Central memory CD8-positive, alpha-beta T cell (primary cell): ENCODE measurements at regions not wholly inside any gene's neighbourhood (a gene's known extent, or its start where the extent isn't known, plus 50 kb on each side); places are given as distances from the start of the nearest gene placed in this dataset.
A peak's percentile ranks its signal among the peaks of the same experiment; 100 is the strongest.

Experiments
- ATAC-seq: fragments of 150-1000 bp; cut with Tn5 transposase; replicated peaks from 2 replicates; pipeline ENCODE4 v1.10.0; 2022; ENCODE audit warnings: mild to moderate bottlenecking, moderate FRiP score, moderate number of reproducible peaks; ENCODE audit not compliant: poor library complexity, severe bottlenecking; ENCODE audit errors: extremely low read depth
- DNase-seq, 2 donors: peaks; one replicate each; pipeline ENCODE4 v3.0.0; 2021; ENCODE audit warnings: low spot score in 2 of 2
- H3K27ac Mint-ChIP-seq: one replicate; pipeline ENCODE4 v1.8.0; 2022; ENCODE audit warnings: low read depth, mild to moderate bottlenecking, moderate library complexity, mixed read lengths
- H3K27me3 Mint-ChIP-seq: one replicate; pipeline ENCODE4 v1.8.0; 2022; ENCODE audit warnings: mixed read lengths
- H3K36me3 Mint-ChIP-seq: one replicate; pipeline ENCODE4 v1.8.0; 2022; ENCODE audit warnings: mild to moderate bottlenecking, moderate library complexity, mixed read lengths; ENCODE audit not compliant: insufficient read depth
- H3K4me1 Mint-ChIP-seq: one replicate; pipeline ENCODE4 v1.8.0; 2022; ENCODE audit warnings: mixed read lengths
- H3K4me3 Mint-ChIP-seq: one replicate; pipeline ENCODE4 v1.8.0; 2022; ENCODE audit warnings: mild to moderate bottlenecking, moderate library complexity, mixed read lengths
- H3K9me3 Mint-ChIP-seq: one replicate; pipeline ENCODE4 v1.8.0; 2022; ENCODE audit warnings: mixed read lengths

DNA sequence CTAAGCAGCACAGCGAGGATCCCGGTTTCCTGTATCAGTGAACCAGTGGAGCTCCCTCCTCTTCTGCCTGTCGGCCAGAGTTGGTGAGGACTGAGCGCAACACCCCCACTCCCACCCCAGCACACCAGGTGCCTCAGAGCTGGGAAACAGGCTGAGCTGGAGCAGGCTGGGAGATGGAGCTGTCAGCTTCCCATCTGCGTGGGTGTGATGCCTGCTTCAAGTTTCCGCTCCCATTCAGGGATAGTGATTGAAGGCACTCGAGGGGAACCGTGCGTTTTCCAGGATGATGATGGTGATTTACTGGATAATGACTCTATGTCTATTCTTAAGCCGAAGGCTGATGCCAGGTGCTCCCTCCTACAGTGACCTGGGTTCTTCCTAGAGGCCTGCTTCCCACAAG is 144.5 kb downstream of the TMEM132E start:
- no peak for ATAC-seq
- no peak overlapping the region for H3K27ac Mint-ChIP-seq
- DNase-seq: no peak
- H3K4me3 Mint-ChIP-seq: no peak overlapping the region
- no peaks in the 10 kb centered on the region for H3K9me3 Mint-ChIP-seq
- no peaks in the 10 kb centered on the region for H3K4me1 Mint-ChIP-seq
- peaks cover 61% of the 10 kb centered on the region for H3K27me3 Mint-ChIP-seq
- peaks cover 3% of the 10 kb centered on the region for H3K36me3 Mint-ChIP-seq

DNA sequence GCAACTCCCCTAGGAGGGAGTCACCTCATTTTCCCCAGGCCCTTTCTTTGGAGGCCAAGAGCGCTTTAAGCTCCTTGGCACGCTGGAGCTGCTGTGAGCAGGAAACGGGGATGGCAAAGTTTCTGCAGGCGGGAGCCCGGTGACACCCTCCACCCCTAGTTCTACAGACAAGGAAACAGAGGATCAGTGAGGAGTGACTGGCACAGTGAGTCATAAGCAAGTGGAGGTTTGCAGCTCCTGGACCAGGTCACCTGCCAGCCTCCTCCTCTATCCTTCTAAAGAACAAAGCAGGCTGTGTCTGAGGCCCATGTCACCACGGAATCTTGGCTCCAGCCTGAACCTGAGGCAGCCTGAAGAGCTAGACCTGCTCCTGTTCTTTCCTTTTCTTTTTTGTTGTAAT is 141.9 kb downstream of the TMEM132E start:
- Mint-ChIP-seq H3K36me3 (no peaks in the 10 kb centered on the region), H3K4me3 (no peak overlapping the region), H3K9me3 (no peaks in the 10 kb centered on the region), H3K4me1 (no peaks in the 10 kb centered on the region), H3K27me3 (peaks cover 74% of the 10 kb centered on the region), H3K27ac (no peak overlapping the region)
- ATAC-seq (no peak), DNase-seq (no peak)

DNA sequence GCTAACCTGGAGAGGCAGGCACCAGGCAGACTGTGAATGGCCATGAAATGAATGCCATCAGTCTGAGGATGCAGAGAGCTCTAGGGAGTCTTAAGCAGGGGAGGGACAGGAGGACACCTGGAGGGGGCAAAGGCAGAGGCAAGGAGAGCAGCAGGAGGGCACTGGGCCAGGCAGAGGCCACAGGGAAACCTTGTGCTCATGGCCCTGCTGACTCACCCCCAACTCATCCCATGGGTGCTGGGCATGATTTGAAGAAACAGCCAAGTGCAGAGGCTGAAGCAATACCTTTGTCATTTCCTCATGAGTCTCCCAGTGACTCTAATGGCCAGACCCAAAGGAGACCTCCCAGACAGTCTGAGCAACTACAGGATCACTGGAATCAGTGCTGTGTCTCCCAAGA is 141.4 kb downstream of the TMEM132E start:
- no peaks in the 10 kb centered on the region for H3K36me3 Mint-ChIP-seq

DNA sequence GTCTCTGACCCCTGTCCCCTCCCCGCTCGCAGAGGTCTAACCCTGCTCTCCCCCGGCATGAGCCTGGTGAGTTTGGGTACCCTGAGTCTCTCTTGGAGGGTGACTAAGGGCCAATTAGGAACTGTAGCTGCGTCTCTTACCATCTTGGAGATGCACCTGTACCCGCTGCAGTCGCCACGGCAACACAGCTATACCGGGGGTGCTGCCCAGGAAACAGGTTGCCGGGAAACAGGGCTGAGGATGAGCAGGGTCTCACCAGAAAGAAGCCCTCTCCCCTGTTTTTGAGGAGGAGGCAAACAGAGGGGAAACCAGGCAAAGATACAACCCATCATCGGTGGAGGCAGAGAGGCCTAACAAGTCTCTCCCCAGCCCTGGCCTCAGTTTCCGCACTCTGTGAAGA is 140.2 kb downstream of the TMEM132E start:
- no peak for ATAC-seq
- peaks cover 85% of the 10 kb centered on the region for H3K27me3 Mint-ChIP-seq
- no peak overlapping the region for H3K27ac Mint-ChIP-seq
- no peaks in the 10 kb centered on the region for H3K4me1 Mint-ChIP-seq
- no peak overlapping the region for H3K4me3 Mint-ChIP-seq
- no peaks in the 10 kb centered on the region for H3K36me3 Mint-ChIP-seq
- H3K9me3 Mint-ChIP-seq: no peaks in the 10 kb centered on the region
- DNase-seq: no peak

More for the DNA sequence above, 141.4 kb downstream of the TMEM132E start:
- no peaks in the 10 kb centered on the region for H3K9me3 Mint-ChIP-seq
- H3K27me3 Mint-ChIP-seq: peaks cover 79% of the 10 kb centered on the region
- DNase-seq (no peak), ATAC-seq (no peak)
- H3K27ac Mint-ChIP-seq: no peak overlapping the region
- H3K4me3 Mint-ChIP-seq: no peak overlapping the region
- no peaks in the 10 kb centered on the region for H3K4me1 Mint-ChIP-seq

DNA sequence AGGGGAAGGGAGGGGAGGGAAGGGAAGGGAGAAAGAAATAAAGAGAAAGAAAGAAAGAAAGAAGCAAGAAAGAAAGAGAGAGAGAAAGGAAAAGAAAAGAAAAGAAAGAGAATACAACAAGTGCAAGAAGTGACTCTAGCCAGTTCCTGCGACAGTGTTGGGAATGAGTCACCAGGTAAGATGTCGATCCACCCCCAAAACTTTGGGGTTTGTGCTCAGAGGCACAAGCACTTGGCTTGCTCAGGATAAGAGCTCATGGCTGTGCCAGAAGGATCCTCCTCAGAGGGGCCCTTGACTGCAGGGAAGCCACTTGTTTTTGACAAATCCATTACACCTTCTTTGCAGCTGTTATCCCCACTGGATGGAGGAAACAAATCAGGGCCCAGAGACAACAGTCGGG is 137.7 kb downstream of the TMEM132E start:
- no peak overlapping the region for H3K27ac Mint-ChIP-seq
- ATAC-seq (no peak), DNase-seq (no peak)
- no peaks in the 10 kb centered on the region for H3K36me3 Mint-ChIP-seq
- H3K4me3 Mint-ChIP-seq: peak overlapping the region; percentile 31
- H3K4me1 Mint-ChIP-seq: no peaks in the 10 kb centered on the region
- H3K27me3 Mint-ChIP-seq: peaks cover 86% of the 10 kb centered on the region
- H3K9me3 Mint-ChIP-seq: no peaks in the 10 kb centered on the region

DNA sequence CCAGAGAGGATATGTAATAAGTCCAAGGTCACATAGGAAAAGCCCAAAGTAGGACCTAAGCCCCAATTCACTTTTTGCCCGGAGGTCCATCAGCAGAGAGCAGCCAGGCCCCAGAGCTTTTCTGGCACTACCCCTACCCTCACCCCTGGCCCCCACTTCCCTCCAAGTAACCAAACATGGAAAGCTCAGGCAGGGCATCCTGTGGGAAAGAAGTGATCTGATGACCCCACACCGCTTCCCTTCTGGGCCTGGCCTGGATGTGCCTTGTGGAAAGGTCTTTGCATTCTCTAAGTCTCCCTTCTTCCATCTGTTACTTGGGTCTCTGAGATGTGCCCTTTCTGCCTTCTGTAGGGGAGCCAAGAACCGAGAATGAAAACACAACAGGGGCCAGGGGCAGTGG is 136.9 kb downstream of the TMEM132E start:
- Mint-ChIP-seq H3K36me3 (no peaks in the 10 kb centered on the region), H3K4me1 (no peaks in the 10 kb centered on the region), H3K27me3 (peaks cover 90% of the 10 kb centered on the region), H3K27ac (no peak overlapping the region), H3K9me3 (no peaks in the 10 kb centered on the region), H3K4me3 (peak overlapping the region; percentile 31)
- ATAC-seq: no peak
- no peak for DNase-seq

DNA sequence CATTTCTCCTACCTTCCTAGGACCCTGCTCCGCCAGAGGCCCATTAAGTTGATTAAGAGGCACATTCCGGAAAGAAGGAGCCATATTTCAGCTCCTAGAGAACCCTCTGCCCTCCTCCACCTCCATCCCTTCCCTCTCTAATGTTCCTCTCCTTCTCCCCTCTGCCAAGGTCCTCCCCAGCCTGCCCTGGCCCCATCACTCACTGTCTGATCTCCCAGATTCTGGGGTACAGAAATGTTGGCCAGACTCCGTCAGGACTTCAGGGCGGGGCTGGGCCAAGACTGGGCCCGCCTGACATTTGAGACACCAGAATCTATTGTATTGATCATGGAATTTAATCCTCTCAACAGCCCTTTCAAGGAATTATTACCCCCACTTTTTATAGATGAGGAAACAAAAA is 136.1 kb downstream of the TMEM132E start:
- H3K4me3 Mint-ChIP-seq: no peak overlapping the region
- H3K4me1 Mint-ChIP-seq: no peaks in the 10 kb centered on the region
- no peaks in the 10 kb centered on the region for H3K36me3 Mint-ChIP-seq
- no peak overlapping the region for H3K27ac Mint-ChIP-seq
- H3K27me3 Mint-ChIP-seq: peaks cover 90% of the 10 kb centered on the region
- ATAC-seq (no peak), DNase-seq (no peak)
- no peaks in the 10 kb centered on the region for H3K9me3 Mint-ChIP-seq

DNA sequence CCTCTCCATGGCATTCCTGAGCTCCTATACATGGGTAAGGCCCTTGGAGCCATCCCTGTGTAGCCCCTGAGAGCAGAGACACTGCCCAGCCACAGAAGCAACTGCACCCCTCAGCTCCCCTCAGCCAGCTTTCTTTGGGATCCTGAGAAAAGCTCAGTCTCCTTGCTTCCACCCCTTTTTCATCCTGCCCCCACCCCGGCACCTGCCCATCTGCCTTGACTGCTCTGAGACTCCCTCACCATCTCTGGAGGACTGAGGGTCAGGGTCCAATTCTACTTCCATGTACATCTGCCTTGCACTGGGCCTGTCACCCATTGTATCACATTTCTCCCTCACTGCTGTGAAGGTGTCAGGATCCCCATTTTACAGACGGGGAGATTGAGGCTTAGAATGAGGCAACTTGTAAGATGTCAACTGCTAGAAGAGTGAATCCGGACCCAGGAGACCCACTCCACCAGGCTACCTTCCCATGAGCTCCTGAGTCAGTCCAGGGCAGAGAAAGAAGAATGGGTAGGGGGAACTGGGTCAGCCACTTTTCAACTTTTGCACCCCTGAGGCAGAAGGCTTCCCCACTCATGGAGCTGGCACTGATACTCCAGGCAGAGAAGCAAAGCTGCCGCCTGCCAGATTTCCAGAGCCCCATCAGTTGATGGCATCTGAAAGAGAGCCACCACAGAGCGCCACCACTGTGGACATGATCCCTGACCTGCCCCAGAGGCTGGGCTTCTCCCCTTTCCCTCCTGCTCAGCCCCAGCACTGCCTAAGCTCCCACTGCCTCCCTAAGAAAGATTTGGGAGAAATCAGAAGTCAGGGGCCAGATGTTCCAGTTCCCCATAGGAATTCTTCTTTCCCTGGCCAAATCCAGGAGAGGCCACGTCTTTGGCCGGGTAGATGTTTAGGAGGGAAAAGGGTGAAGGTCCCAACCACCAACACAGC is 135.4 kb downstream of the TMEM132E start:
- no peaks in the 10 kb centered on the region for H3K4me1 Mint-ChIP-seq
- H3K27me3 Mint-ChIP-seq: peaks cover 90% of the 10 kb centered on the region
- no peaks in the 10 kb centered on the region for H3K9me3 Mint-ChIP-seq

DNA sequence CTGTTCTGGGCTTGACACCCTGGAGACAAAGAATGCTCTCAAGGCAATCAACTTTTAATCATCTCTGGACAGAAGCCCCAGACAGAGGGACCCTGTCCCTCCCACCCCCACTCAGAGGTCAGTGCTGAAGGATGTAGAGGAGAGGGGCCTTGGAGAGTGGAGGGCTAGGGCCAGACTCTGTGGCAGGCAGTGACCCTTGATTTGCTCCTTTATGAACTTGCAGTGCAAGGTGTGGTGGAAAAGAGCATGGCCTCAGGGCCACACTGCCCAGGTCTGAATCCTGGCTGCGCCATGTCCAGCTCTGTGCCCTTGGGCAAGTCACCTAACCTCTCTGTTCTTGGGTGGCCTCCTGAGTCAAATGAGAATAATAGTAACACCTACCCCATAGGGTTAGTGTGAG is 134.3 kb downstream of the TMEM132E start:
- peaks cover 99% of the 10 kb centered on the region for H3K27me3 Mint-ChIP-seq
- ATAC-seq (no peak), DNase-seq (no peak)
- no peaks in the 10 kb centered on the region for H3K9me3 Mint-ChIP-seq
- H3K4me1 Mint-ChIP-seq: no peaks in the 10 kb centered on the region
- no peaks in the 10 kb centered on the region for H3K36me3 Mint-ChIP-seq
- no peak overlapping the region for H3K4me3 Mint-ChIP-seq
- no peak overlapping the region for H3K27ac Mint-ChIP-seq

More for the DNA sequence above, 135.4 kb downstream of the TMEM132E start:
- Mint-ChIP-seq H3K36me3 (no peaks in the 10 kb centered on the region), H3K27ac (no peak overlapping the region), H3K4me3 (no peak overlapping the region)
- ATAC-seq: no peak
- DNase-seq: no peak

DNA sequence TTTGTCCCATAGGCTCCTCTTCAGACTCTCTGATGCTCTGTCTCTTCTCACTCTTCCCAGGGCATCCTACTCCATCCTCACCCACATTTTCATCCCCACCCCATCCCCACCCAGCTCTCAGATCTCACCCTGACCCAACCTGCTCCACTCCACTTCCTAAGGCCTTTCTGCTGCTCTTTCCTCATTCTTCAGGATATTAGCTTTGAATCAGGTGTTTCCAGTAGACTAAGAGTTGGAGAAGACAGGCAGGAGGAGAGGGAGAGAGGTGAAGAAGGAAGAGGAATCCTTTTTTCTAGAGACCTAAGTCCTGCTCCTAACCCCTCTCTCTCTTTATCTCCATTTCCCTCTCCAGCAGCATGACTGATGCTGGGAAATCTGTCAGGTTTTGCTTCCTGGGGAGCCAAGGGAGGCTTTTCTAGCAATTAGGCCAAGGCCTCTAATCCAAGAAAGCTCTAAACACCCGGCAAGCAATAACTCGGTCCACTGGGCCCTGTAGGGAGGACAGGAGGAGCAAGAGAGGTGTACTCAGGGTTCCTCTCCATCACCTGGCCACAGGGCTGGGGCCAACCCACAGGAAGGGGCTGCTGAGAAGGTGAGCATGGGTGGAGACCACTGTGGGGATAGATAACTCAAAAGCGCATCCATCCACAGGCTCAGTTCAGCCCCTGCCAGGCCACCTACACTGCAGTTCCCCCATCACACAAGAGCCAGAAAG is 133.3 kb downstream of the TMEM132E start:
- DNase-seq: no peak
- H3K27ac Mint-ChIP-seq: no peak overlapping the region
- no peaks in the 10 kb centered on the region for H3K9me3 Mint-ChIP-seq
- no peak for ATAC-seq
- no peaks in the 10 kb centered on the region for H3K36me3 Mint-ChIP-seq
- peaks cover 95% of the 10 kb centered on the region for H3K27me3 Mint-ChIP-seq
- no peak overlapping the region for H3K4me3 Mint-ChIP-seq
- no peaks in the 10 kb centered on the region for H3K4me1 Mint-ChIP-seq

DNA sequence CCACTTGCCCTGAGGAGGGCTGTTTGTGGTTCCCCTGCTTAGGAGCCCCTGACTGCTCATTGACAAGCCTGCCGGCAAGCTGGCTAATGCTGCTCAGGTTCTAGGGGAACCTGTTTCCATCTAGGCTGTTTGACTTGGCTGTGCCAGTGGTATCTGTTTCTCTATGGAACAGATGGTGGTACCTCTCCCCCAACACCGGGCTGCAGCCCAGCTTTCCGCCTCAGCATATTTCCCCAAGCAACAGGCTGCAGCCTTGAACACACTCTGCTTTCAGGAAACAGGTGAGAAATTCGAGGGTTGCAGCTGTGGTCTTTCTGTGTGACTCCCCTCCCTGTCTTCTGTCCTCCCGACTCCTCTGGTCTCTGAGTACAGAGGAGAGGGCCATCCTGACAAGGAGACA is 132.3 kb downstream of the TMEM132E start:
- no peak for DNase-seq
- Mint-ChIP-seq H3K27ac (no peak overlapping the region), H3K36me3 (no peaks in the 10 kb centered on the region), H3K27me3 (peaks cover 96% of the 10 kb centered on the region), H3K9me3 (peaks cover 2% of the 10 kb centered on the region), H3K4me1 (no peaks in the 10 kb centered on the region), H3K4me3 (no peak overlapping the region)
- ATAC-seq: no peak

DNA sequence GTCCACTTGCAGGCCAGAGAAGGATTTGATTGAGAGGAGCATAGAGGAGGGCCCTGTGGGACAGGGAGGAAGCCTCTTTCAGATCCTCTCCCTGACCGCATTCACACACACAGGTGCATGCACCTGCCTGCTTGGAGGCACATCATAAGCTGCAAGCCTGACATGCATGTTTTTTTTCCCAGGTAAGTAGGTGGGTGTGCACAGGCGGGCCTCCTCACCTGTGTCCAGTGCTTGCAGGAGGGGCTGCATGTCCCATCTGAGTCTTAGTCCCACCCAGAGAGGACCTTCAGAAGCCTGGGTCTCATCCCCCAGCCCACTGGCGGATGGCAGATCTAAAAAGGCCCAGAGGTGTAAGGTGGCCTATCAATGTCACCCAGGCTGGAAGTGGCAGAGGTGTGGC is 130.8 kb downstream of the TMEM132E start:
- no peak for DNase-seq
- Mint-ChIP-seq H3K4me1 (no peaks in the 10 kb centered on the region), H3K36me3 (no peaks in the 10 kb centered on the region), H3K9me3 (peaks cover 7% of the 10 kb centered on the region), H3K27me3 (peaks cover 89% of the 10 kb centered on the region), H3K4me3 (no peak overlapping the region), H3K27ac (no peak overlapping the region)
- ATAC-seq: no peak
